Natural killer cell (primary cell): ENCODE measurements at regions not wholly inside any gene's neighbourhood (a gene's known extent, or its start where the extent isn't known, plus 50 kb on each side); places are given as distances from the start of the nearest gene placed in this dataset.

Experiments
- ATAC-seq, 3 donors: fragments of 150-1000 bp in 2 of 3; fragments of 200-7000 bp in 1 of 3; cut with Tn5 transposase; 1 replicate in 1 of 3; 2 replicates in 2 of 3; pipeline ENCODE4 v1.10.0; 2021; ENCODE audit warnings: mild to moderate bottlenecking in 2 of 3, moderate library complexity in 2 of 3
- DNase-seq, 2 donors: peaks; one replicate each; pipeline versions ENCODE4 v3.0.0 to v3.0.0-alpha.2; 2013 to 2021; ENCODE audit warnings: mixed read lengths in 1 of 2
- H3K27ac ChIP-seq: one replicate; pipeline ENCODE4 v1.5.1; 2013; ENCODE audit warnings: mild to moderate bottlenecking, low read length
- H3K27me3 ChIP-seq: one replicate; pipeline ENCODE4 v1.6.1; 2013; ENCODE audit warnings: low read length; ENCODE audit not compliant: control insufficient read depth, insufficient read depth
- H3K36me3 ChIP-seq: one replicate; pipeline ENCODE4 v1.6.1; 2013; ENCODE audit warnings: low read length; ENCODE audit not compliant: control insufficient read depth, insufficient read depth
- H3K4me1 ChIP-seq: one replicate; pipeline ENCODE4 v1.6.1; 2013; ENCODE audit warnings: low read length; ENCODE audit not compliant: control insufficient read depth, insufficient read depth
- H3K4me3 ChIP-seq: one replicate; pipeline ENCODE4 v1.5.1; 2013; ENCODE audit warnings: low read length
- H3K9me3 ChIP-seq: one replicate; pipeline ENCODE4 v1.6.1; 2013; ENCODE audit warnings: low read length; ENCODE audit not compliant: control insufficient read depth, insufficient read depth
- H3K27ac Mint-ChIP-seq, 2 donors: one replicate each; pipeline ENCODE4 v1.8.0; 2022; ENCODE audit warnings: mild to moderate bottlenecking in 2 of 2, mixed read lengths in 2 of 2, moderate library complexity in 1 of 2
- H3K27me3 Mint-ChIP-seq, 2 donors: one replicate each; pipeline ENCODE4 v1.8.0; 2022; ENCODE audit warnings: low read depth in 2 of 2, mixed read lengths in 2 of 2
- H3K36me3 Mint-ChIP-seq: one replicate; pipeline ENCODE4 v1.8.0; 2022; ENCODE audit warnings: mixed read lengths
- H3K4me1 Mint-ChIP-seq, 2 donors: one replicate each; pipeline ENCODE4 v1.8.0; 2022; ENCODE audit warnings: mixed read lengths in 2 of 2
- H3K4me3 Mint-ChIP-seq: one replicate; pipeline ENCODE4 v1.8.0; 2022; ENCODE audit warnings: mild to moderate bottlenecking, moderate library complexity, mixed read lengths
- H3K9me3 Mint-ChIP-seq, 2 donors: one replicate each; pipeline ENCODE4 v1.8.0; 2022; ENCODE audit warnings: mixed read lengths in 2 of 2
- CTCF ChIP-seq: fragments of 200-600 bp; IDR thresholded peaks from one replicate; pipeline ENCODE4 v1.8.0; 2022; ENCODE audit warnings: antibody characterized with exemption
- WGBS: methylation state at CpG from one replicate; pipeline ENCODE4 v1.1.7; 2013; ENCODE audit warnings: missing lambda C conversion rate; ENCODE audit not compliant: insufficient coverage; 5-methylcytosine and 5-hydroxymethylcytosine counted together
- intact Hi-C: fragments of 100-400 bp; cut with micrococcal nuclease; formaldehyde crosslinking; loops from one replicate; pipeline ENCODE4 v1.14.2; 2022

GRCh38 chr1:57633056-57633455, 209.2 kb upstream of the DAB1 start:
- intact Hi-C loops: no loop called here
- Mint-ChIP-seq H3K36me3 (no peaks in the 10 kb centered on the region), H3K27ac (no peak overlapping the region), H3K4me3 (no peak overlapping the region), H3K9me3 (no peaks in the 10 kb centered on the region), H3K4me1 (no peaks in the 10 kb centered on the region), H3K27me3 (peaks cover 5 to 16% of the 10 kb centered on the region in 2 donors)
- Histone ChIP-seq H3K4me3 (no peak overlapping the region), H3K9me3 (no peaks in the 10 kb centered on the region), H3K27me3 (no peaks in the 10 kb centered on the region), H3K36me3 (no peaks in the 10 kb centered on the region), H3K27ac (no peak overlapping the region), H3K4me1 (no peaks in the 10 kb centered on the region)
- WGBS: 72% methylated on average over 4 of the region's 4 CpGs
- DNase-seq: no peak
- TF ChIP-seq CTCF: no peak
- no peak for ATAC-seq

- intact Hi-C loops: no loop called here
- Histone ChIP-seq H3K27me3 (no peaks in the 10 kb centered on the region), H3K27ac (no peak overlapping the region), H3K4me3 (no peak overlapping the region), H3K9me3 (no peaks in the 10 kb centered on the region), H3K36me3 (no peaks in the 10 kb centered on the region), H3K4me1 (no peaks in the 10 kb centered on the region)
- H3K27ac Mint-ChIP-seq: no peak overlapping the region
- no peak overlapping the region for H3K4me3 Mint-ChIP-seq
- no peaks in the 10 kb centered on the region for H3K36me3 Mint-ChIP-seq
- 26% methylated on average over 3 of the region's 3 CpGs for WGBS
- H3K27me3 Mint-ChIP-seq: peaks cover 5 to 16% of the 10 kb centered on the region in 2 donors
- TF ChIP-seq CTCF: no peak
- DNase-seq: no peak
- no peaks in the 10 kb centered on the region for H3K9me3 Mint-ChIP-seq
- no peak for ATAC-seq
- H3K4me1 Mint-ChIP-seq: no peaks in the 10 kb centered on the region
Measured at GRCh38 chr1:57632401-57632800, 208.5 kb upstream of the DAB1 start.

GRCh38 chr1:57627612-57628011, 203.8 kb upstream of the DAB1 start:
- Mint-ChIP-seq H3K9me3 (no peaks in the 10 kb centered on the region), H3K4me1 (no peaks in the 10 kb centered on the region), H3K4me3 (no peak overlapping the region), H3K27me3 (peaks cover 8 to 10% of the 10 kb centered on the region in 2 donors), H3K27ac (no peak overlapping the region), H3K36me3 (no peaks in the 10 kb centered on the region)
- no peak for TF ChIP-seq CTCF
- intact Hi-C loops: no loop called here
- Histone ChIP-seq H3K27me3 (no peaks in the 10 kb centered on the region), H3K9me3 (no peaks in the 10 kb centered on the region), H3K4me3 (no peak overlapping the region), H3K4me1 (no peaks in the 10 kb centered on the region), H3K36me3 (no peaks in the 10 kb centered on the region), H3K27ac (no peak overlapping the region)
- ATAC-seq (no peak), DNase-seq (no peak)

- no peak for DNase-seq
- no peak for TF ChIP-seq CTCF
- H3K4me3 ChIP-seq: no peak overlapping the region
- no peaks in the 10 kb centered on the region for H3K36me3 Mint-ChIP-seq
- ATAC-seq: no peak
- no peaks in the 10 kb centered on the region for H3K9me3 ChIP-seq
- no peaks in the 10 kb centered on the region for H3K27me3 ChIP-seq
- 83% methylated on average over 2 of the region's 3 CpGs for WGBS
- peaks cover under 1 to 6% of the 10 kb centered on the region in 2 donors for H3K27me3 Mint-ChIP-seq
- no peak overlapping the region for H3K27ac Mint-ChIP-seq
- H3K27ac ChIP-seq: no peak overlapping the region
- H3K4me1 Mint-ChIP-seq: no peaks in the 10 kb centered on the region
- H3K9me3 Mint-ChIP-seq: no peaks in the 10 kb centered on the region
- intact Hi-C loops: no loop called here
- H3K36me3 ChIP-seq: no peaks in the 10 kb centered on the region
- H3K4me1 ChIP-seq: no peaks in the 10 kb centered on the region
- no peak overlapping the region for H3K4me3 Mint-ChIP-seq
Measured at GRCh38 chr1:57623791-57624538, 200.1 kb upstream of the DAB1 start.
